GM19463 (cell line): ENCODE measurements at regions not wholly inside any gene's neighbourhood (a gene's known extent, or its start where the extent isn't known, plus 50 kb on each side); places are given as distances from the start of the nearest gene placed in this dataset.

Source experiments
- ATAC-seq: cut with Tn5 transposase; IDR thresholded peaks from one replicate; pipeline ENCODE4 v1.9.1; 2021; ENCODE audit warnings: mild to moderate bottlenecking, moderate library complexity; ENCODE audit not compliant: unreplicated experiment

DNA sequence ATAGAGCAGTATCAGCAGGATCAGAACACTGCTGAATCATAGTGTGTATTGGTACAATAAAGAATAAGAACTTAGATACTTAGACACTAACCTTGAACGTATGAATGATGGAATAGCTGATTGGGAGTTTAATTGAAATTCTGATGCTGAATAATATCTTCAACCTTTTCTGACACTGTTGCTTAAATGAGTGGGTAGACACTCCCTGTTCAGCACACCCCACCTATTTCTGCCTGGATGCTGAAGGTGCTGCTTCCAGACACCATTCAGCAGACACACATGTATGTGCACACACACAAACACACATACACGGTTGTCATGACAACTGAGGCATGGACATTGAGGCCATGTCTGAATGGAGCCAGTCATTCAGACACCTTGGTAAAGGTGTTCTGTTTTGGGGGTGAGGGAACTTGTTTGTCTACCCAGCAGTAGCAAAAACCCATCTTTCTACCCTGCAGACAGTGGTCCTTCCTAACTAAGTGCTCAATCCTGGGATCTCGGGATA, 54.3 kb downstream of the TMEM215 start:
- no peak for ATAC-seq

DNA sequence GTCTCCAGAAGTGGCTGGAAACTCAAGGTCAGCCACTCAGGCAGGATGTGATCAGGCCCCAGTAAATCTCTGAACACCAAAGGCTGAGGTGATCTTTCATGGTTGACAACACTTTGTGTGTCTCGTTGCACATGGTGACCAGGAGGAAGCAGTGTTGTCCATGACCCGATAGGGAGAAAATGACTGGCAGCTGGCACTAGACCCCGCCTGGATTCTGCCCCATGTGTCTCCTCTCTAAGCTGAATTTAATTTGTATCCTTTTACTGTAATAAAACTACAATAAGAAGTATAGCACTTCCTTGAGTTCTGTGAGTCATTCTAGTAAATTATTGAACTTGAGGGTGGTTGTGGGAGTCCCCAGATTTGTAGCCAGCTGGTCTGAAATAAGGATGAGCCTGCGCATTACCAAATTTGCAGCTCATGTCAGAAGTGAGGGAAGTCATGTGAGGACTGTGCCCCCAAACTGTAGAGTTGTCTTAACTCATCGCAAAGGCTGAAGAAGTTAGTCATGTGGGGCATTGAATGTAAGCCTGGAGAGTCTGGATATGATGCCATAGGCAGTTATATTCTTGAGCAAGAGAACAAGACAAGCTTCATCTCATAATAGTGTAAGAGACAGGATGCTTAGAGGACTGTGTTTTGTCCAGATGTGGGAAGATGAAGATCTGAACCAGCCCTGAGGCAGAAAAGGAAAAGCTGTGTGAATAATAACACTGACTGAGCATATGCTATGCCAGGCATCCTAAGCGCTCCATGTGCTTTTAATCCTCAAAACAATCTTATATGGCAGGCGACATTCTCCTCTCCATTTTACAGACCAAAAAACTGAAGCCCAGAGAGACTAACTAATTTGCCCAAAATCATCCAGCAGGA, 55.9 kb downstream of the TMEM215 start:
- ATAC-seq: peak; percentile 81

DNA sequence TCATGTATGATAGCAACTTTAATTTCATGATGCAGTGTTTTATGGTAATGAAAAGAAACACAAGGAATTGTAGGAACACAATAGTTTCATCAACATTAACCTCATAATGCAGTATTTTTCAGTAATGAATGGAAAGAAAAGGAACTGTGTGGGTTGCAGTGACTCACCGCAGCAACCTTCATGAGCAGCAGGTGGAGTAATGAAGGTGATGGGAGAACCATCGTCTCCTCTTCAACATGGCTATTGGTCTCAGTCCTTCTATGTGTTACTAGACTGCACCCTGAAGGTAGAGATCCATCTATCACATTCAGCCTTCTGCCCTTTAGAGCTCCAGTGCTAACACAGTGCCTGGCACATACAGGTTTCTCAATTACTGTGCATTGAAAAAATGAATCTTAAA, 58.0 kb downstream of the TMEM215 start:
- no peak for ATAC-seq

DNA sequence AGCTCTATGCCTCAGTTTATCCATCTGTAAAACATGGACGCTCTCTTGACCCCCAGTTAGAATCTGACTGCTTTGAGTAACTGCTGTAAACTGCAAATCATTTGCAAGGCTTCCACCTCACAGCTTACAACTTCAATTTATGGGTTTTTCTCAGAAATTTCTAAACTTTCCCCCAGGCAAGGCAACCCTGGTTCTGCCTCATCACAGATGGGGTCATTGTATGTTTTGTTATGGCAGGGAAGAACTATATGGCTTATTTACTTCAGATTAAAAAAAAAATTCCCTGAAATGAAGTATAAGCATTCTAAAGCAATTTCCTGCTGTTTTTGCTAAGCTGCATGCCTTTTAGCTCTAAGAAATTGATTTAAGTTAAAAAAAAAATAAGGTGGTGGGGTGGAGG, 60.0 kb downstream of the TMEM215 start:
- no peak for ATAC-seq

DNA sequence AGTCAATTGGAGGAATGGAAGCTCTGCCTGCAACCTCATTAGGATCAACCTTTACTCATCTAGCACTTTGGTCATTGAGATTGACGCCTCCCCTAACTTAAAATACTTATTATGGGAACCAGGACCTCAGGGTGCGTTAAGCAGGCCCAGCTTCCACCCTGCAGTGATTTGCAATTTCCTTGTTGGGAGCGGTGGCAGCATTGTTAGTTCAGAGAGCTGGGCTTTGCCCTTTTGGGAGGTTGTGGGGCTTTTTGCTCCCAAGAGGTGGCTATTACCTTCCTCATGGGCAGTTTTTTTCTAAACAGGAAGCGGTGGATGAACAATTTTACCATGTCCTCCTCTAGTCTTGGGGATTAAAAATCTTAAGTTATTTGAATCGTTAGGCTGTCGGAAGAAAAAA, 60.9 kb downstream of the TMEM215 start:
- ATAC-seq: no peak

DNA sequence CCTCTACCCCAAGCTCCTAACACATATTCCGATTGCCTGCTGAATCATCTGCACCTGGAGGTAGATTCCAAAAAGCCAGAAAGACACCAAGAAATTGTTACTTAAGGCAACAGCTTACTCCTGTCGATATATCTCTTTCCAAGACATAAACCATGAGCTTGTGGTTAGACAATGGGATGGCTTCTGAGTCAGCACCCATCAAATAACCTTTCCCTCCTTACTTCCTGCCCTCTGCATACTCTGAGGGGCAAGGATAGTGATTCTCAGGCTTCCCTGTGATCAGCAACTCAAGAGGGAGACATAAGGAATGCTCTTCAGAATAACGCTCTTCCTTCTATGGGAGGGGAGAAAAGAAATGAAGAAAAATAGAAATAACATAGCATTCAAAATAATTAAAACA, 70.9 kb downstream of the TMEM215 start:
- no peak for ATAC-seq

DNA sequence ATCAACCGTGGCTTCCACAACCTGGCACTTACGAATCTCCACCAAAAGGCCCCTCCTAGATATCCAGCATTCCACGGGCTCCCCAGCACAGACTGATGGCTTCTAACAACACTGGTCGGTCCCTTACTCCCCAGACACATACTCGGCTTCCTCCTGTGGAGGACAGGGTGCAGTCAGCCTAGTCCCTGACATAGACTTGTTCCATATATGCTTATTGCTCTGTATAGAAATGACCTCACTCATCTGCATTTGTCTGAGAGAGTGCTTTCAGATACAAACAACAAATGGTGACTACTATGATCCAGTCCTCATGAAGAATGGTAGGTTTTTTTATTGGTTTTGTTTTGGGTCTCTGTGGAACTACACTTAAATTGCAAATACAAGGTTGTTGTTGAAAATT, 72.4 kb downstream of the TMEM215 start:
- no peak for ATAC-seq

DNA sequence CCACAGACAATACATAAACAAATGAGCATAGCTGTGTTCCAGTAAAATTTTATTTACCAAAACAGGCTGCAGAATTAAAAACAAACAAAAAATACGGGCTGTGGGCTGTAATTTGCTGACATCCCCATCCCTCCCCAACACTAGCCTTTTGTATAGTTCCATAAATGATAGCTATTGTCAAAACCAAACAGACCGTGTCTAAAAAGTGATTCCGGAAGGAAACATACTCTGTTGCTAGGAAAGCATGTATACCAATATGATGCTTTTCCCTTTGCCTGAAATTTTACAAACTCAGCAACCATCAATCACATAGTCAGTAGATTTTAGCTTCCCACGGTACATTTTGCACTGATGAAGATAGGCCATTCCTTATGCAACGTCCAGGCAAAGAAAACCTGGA, 80.0 kb downstream of the TMEM215 start:
- no peak for ATAC-seq

DNA sequence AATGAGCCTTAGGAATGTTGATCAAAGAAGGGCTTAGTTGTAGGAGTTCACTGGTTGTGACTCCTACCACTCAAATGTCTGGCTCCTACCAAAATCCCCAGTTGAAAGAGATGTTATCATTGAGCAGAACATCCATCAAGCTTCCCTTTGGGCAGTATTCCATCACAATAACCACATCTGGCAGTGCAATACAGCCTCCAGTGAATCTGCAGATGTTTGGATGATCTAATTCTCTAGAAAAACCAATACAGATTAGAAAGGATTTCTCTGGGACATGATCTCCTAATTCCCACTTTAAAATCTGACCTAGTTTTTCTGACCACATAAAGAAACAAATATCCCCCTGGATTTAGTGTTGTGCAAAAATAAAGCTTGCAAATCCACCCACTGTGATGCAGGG, 81.6 kb downstream of the TMEM215 start:
- ATAC-seq: no peak

DNA sequence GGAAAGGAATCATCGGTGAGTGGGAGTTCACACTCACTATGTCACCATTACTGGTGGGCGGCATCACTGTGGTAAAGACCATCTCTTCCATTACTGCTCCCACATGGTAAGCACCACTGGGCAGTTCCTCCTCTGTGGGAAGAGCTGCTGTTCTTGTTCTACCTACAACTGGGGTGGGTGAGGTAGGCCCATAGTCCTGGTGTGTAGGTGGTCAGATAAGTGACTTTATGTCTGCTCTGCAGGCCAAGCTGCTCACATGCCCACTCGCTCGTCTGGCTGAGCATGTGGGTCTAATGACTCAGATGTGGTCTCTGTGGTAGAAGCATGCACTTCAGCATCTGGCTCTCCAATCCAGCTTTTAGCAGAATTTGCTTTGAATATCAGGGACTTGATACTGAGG, 82.9 kb downstream of the TMEM215 start:
- ATAC-seq: no peak

DNA sequence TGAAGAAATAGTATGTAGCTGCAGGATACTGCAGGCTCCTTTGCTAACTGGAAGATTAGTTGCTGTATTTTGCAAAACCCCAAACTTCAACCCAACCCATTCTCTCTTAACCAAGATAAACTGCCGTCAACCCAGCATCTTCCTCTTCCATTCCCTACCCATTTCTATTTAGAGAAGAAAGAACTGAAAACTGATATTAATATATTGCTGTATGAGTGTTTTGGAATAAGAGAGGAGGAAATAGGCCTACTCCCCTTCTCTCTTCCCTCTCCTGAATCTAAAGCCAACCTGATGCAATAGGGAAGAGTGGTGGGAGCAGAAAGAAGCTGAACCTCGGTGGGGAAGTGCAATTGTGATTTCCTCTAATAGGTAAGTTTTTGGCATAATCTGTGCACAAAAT, 83.7 kb downstream of the TMEM215 start:
- ATAC-seq: no peak

DNA sequence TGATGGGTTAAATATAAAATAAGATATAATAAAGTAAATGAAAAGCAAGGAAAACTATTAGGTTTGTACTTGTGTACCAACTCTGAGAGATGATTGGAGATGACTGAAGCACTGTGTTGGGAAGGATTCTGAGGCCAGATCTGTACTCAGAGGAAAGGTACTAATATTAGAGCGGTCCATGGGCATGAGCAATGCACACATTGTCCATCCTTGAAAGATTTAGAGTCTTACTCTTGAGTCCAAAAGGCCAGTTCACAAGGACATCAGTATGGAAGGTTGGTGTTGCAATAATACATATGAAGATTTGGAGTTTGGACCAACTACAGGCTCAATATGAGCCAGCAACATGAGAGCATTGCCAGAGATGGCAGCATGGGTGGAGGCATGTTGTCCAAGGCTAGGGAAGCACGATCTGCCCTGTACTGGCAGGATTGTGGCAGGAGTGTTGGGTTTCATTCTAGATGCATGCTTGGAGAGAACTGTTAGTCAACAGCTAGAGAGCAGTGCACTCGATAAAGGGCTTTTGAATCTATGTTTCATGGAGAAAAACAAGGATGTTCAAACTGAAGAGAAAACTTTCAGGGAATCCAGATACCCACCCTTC, 84.4 kb downstream of the TMEM215 start:
- ATAC-seq: no peak

DNA sequence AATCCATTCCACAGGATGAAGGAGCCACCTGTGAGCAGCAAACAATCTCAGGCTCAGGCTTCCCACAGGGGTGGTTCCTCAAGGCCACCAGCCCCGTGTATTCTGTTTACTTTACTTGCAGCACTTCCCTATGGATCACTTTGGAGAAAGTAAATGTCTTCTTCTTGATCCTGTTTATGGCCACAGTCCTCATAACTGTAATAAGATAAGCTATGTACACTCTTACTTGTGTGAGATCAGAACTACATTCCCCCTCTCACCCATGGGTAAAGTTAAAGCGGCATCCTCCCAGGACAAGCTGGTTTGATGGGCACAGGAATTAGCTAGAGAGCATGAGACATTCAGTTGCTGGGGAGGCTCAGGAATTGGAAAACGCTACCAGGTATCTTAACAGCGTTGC, 86.1 kb downstream of the TMEM215 start:
- ATAC-seq: no peak

DNA sequence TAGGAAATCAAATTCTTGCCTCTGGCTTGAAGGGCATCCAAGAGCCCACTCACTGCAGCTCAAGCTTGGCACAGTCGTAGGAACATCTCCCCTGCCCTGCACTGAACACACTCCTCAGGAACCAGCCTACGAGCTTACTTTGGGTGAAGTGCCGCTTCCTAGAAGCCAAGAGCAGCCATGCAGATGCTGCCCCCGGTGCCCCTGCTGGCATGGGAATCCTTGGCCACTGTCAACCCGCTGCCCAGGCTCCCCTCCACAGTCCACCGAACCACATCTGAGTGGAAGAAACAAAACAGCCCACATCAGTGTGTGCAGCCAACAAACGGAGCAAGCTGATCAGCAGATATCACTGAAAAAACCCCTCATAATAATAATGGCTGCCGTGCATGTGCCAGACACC, 89.8 kb downstream of the TMEM215 start:
- no peak for ATAC-seq

DNA sequence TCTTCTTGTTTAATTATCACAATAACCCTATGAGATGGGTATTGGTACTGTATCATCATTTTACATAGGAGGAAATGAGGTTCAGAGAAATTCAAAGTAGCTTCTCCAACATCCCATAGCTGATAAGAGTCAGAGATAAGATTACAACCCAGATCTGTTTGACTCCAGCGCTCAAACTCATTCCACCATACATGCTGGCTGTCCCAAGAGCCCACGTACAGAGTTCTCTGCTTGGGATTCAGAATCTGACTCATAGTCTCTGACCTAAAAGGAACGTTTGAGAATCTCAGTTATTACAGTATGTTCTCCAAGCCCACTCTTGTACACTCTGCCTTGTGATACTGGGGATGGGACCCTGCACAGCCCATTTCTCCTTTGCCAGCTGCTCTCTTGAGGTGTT, 90.2 kb downstream of the TMEM215 start:
- ATAC-seq: no peak

DNA sequence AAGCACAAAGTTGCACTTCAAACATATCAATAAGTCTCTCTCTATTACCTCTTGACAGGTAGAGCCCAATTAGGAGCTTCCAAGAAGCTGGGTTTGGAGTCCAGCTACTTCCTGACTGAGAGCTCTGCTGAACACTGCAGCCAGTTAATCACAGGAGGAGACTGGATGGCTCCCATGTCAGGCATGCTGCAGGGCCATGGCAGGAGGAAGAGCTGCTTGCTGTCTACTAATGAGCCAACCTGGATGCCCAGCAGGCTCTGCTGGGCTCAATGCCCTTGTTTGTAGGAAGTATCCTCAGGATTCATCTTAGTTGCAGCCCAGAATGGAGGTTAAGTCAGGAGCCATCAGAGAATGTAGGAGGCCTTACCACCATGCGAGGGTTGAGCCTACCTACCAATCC, 91.9 kb downstream of the TMEM215 start:
- no peak for ATAC-seq

DNA sequence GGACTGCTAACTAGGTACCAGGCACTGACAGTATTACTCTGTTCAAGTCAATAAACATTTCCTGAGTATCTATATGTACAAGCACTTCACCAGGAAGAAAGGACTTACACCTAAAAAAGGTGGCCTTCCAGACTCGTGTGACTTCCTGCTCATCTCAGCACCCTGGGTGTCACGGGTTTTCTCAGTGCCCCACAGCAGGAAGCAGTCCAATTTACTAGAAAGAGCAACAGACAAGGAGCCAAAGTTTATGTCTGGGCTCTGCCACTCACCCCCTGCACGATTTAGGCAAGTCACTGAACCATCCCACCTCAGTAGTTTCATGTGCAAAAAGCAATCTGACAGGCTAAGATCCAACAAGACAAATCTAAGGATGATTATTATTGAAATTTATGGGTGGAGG, 92.4 kb downstream of the TMEM215 start:
- no peak for ATAC-seq

DNA sequence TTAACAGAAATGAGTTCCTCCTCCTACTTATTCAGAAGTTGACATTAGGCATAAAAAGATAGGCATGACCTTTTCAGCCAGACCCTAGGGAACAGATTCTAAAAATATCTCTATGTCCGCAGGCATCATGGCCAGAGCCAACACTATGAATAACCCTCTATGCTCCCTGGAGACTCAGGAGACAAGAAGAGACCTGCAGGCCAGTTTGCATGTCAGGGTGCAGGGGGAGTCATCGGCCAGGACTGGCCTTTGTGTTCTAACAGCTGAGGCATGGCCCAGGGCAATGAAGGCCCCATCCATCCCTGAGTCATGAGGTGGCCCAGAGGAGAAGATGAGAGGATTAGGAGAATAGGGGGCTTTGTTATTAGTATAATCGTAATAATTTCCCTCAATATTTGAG, 93.8 kb downstream of the TMEM215 start:
- ATAC-seq: no peak

DNA sequence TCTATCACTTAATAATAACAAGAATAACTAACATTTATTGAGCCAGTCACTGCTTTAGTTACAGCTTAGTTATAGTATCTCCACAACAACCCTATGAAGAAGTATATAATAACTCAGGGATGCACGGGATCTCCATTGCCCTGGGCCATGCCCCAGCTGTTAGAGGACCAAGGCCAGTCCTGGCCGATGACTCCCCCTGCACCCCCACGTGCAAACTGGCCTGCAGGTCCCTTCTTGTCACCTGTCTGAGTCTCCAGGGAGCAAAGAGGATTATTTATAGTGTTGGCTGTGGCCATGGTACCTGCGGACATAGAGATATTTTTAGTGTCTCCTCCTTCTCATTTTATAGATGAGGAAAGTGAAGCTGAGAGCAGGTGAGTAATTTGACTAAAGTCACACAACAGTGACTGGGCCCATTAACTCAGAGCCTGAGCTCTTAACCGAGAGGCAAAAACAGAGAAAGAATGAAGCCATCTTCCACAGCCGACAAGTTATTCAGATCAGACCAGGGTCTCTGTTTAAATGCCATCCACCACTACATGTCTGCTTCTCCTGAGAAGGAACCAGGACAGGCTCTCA, 94.4 kb downstream of the TMEM215 start:
- peak; percentile 41 for ATAC-seq

DNA sequence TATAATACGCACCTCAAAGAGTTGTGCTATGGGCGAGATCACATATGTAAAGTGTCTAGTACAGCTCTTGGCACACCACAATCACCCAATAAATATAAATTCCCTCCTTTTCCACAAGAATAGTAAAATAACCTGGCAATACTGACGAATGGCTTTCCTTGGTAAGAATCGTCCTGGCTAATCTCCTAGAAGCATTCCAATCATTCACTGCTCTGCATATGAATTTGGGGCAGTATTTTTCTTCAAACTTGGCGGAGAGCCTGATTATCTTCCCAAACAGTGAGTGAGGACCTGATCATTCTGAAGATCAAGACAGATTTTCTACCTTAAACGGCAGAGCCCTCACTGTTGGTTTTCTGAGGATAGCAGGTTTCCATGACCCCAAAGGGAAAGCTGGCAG, 96.0 kb downstream of the TMEM215 start:
- ATAC-seq: no peak

DNA sequence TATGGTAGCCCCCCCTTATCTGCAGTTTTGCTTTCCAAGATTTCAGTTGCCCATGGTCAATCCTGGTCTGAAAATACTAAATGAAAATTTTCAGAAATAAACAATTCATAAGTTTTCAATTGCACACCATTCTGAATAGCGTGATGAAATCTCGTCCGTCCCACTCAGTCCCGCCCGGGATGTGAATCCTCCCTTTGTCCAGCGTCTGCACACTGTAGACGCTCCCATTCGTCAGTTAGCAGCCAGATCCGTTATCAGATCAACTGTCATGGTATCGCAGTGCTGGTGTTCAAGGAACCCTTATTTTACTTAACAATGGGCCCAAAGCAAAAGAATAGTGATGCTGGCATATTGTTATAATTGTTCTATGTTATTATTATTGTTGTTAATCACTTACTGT, 98.6 kb downstream of the TMEM215 start:
- ATAC-seq: no peak

DNA sequence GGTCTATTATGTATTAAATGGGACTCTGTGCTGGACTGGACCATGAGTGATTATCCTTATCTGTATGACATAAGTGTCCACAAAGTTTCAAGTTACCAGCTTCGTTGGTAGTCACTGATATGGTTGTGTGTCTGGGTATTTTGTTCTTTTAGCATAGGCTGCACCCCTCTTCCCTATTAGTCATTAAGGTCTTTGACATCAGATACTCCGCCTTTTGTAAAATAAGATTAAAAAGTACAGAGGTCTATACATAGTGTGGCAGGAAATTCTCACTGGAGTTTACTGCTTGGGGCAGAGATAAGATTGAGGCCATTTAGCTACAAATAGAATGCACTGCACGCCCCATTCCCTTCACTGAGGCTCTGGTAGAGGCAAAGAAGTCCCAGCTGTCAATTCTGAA, 99.4 kb downstream of the TMEM215 start:
- ATAC-seq: no peak
